Breast epithelium (tissue), 4 donors: ENCODE measurements at regions not wholly inside any gene's neighbourhood (a gene's known extent, or its start where the extent isn't known, plus 50 kb on each side); places are given as distances from the start of the nearest gene placed in this dataset.

ENCODE experiments used
- DNase-seq, 2 donors: peaks; one replicate each; pipeline ENCODE4 v3.0.0-alpha.2; 2019; ENCODE audit warnings: low spot score in 2 of 2
- H3K27ac ChIP-seq, 2 donors: fragments of 200-600 bp; sonication (generic) in 1 of 2; one replicate each; pipeline ENCODE4 v1.5.1; 2016 to 2019; ENCODE audit warnings: mild to moderate bottlenecking in 1 of 2
- H3K27me3 ChIP-seq, 2 donors: fragments of 200-600 bp; sonication (generic) in 1 of 2; one replicate each; pipeline versions ENCODE4 v1.5.1 to v1.6.0; 2017 to 2019; ENCODE audit warnings: control low read depth in 1 of 2, mild to moderate bottlenecking in 1 of 2
- H3K36me3 ChIP-seq: fragments of 200-600 bp; one replicate; pipeline ENCODE4 v1.5.1; 2019
- H3K4me1 ChIP-seq, 2 donors: fragments of 200-600 bp; sonication (generic); one replicate each; pipeline ENCODE4 v1.5.1; 2016 to 2019; ENCODE audit warnings: control low read depth in 1 of 2
- H3K4me3 ChIP-seq, 3 donors: fragments of 200-600 bp; sonication (generic); 1 replicate in 2 of 3; 2 replicates in 1 of 3; pipeline ENCODE4 v1.5.1; 2016 to 2019; ENCODE audit warnings: mild to moderate bottlenecking in 3 of 3, moderate library complexity in 2 of 3
- H3K9me3 ChIP-seq, 2 donors: fragments of 200-600 bp; sonication (generic) in 1 of 2; one replicate each; pipeline ENCODE4 v1.5.1; 2016 to 2019; ENCODE audit warnings: control low read depth in 1 of 2
- CTCF ChIP-seq, 3 donors: fragments of 450-650 bp; IDR thresholded peaks; one replicate each; pipeline ENCODE4 v1.5.1; 2016 to 2017; ENCODE audit warnings: antibody characterized with exemption in 3 of 3, mild to moderate bottlenecking in 3 of 3, moderate library complexity in 3 of 3
- POLR2A ChIP-seq: fragments of 450-650 bp; IDR thresholded peaks from one replicate; pipeline ENCODE4 v1.6.1; 2016; ENCODE audit warnings: antibody characterized with exemption, mild to moderate bottlenecking, moderate library complexity
- POLR2AphosphoS5 ChIP-seq, 3 donors: sonication (generic); formaldehyde crosslinking; IDR thresholded peaks; one replicate each; pipeline ENCODE4 v1.6.1; 2017; ENCODE audit warnings: antibody characterized with exemption in 3 of 3
- intact Hi-C: fragments of 100-400 bp; cut with DNase I; formaldehyde crosslinking; loops from one replicate; pipeline ENCODE4 v1.15.1; 2023; ENCODE audit warnings: low total_unique reads

GRCh38 chr2:155770516-155770915 lies 562.0 kb downstream of the NR4A2 start:
- TF ChIP-seq CTCF (IDR thresholded peaks at IDR 0.05) (no peak), POLR2AphosphoS5 (IDR thresholded peaks at IDR 0.05) (no peak), POLR2A (no peak)
- Histone ChIP-seq H3K4me3 (no peak overlapping the region), H3K27me3 (no peaks in the 10 kb centered on the region), H3K36me3 (no peaks in the 10 kb centered on the region), H3K4me1 (no peaks in the 10 kb centered on the region), H3K27ac (no peak overlapping the region), H3K9me3 (no peaks in the 10 kb centered on the region)
- DNase-seq: no peak
- intact Hi-C loops: no loop called here

- TF ChIP-seq POLR2AphosphoS5 (IDR thresholded peaks at IDR 0.05) (no peak), CTCF (IDR thresholded peaks at IDR 0.05) (no peak), POLR2A (no peak)
- Histone ChIP-seq H3K36me3 (no peaks in the 10 kb centered on the region), H3K27me3 (no peaks in the 10 kb centered on the region), H3K27ac (no peak overlapping the region), H3K9me3 (peaks cover 0 to 5% of the 10 kb centered on the region in 2 donors), H3K4me1 (no peaks in the 10 kb centered on the region), H3K4me3 (no peak overlapping the region)
- no peak for DNase-seq
- intact Hi-C loops: no loop called here
Observed at GRCh38 chr2:155766342-155767115, 566.0 kb downstream of the NR4A2 start.

DNA sequence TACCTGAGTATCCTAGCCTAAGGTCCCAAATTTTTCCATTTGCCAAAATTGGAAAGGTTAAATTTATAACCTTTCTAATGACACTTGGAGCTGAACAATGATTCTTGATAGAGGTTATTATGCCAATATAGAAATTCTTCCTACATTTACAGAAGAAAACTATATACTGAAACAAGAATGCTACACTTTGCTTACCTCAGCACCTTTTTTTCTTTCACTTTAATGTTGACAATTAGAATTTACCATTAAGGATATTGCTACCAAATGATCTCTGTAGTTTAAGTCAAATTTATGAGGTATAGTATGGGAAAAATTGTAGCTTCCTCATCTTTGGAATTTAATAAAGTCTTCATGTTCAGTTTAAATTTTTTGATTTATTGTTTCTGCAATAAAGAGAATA lies 577.0 kb downstream of the NR4A2 start:
- Histone ChIP-seq H3K36me3 (no peaks in the 10 kb centered on the region), H3K27me3 (no peaks in the 10 kb centered on the region)
- intact Hi-C loops: no loop called here

GRCh38 chr2:155748131-155748530 lies 584.4 kb downstream of the NR4A2 start:
- TF ChIP-seq CTCF (IDR thresholded peaks at IDR 0.05): no peak
- no peak for TF ChIP-seq POLR2AphosphoS5 (IDR thresholded peaks at IDR 0.05)
- TF ChIP-seq POLR2A: no peak
- H3K9me3 ChIP-seq: peaks cover 0 to 2% of the 10 kb centered on the region in 2 donors
- no peak overlapping the region for H3K4me3 ChIP-seq
- intact Hi-C loops: no loop called here
- no peaks in the 10 kb centered on the region for H3K27me3 ChIP-seq
- H3K4me1 ChIP-seq: no peaks in the 10 kb centered on the region
- no peak for DNase-seq
- no peaks in the 10 kb centered on the region for H3K36me3 ChIP-seq
- no peak overlapping the region for H3K27ac ChIP-seq

More for the DNA sequence above, 577.0 kb downstream of the NR4A2 start:
- no peaks in the 10 kb centered on the region for H3K4me1 ChIP-seq
- no peak overlapping the region for H3K4me3 ChIP-seq
- H3K27ac ChIP-seq: no peak overlapping the region
- DNase-seq: no peak
- TF ChIP-seq POLR2A: no peak
- no peak for TF ChIP-seq POLR2AphosphoS5 (IDR thresholded peaks at IDR 0.05)
- no peak for TF ChIP-seq CTCF (IDR thresholded peaks at IDR 0.05)
- no peaks in the 10 kb centered on the region for H3K9me3 ChIP-seq

DNA sequence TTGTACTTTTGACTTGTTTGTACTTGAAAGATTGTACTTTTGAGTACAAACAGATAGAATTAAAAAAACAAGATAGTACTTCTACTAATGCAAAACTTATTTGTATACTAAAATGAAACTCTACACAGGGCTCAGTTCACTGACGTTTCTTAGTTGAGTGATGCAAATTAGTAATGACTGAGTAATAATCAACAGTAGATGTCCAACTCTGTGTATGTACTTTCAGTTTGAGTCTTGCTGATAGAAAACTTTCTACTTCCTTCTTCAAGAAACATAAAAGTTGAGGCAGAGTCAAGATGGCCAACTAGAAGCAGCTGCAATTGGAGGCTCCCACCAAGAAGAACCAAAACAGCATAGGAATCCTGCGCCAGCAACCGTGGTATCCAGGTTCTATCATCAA lies 585.0 kb downstream of the NR4A2 start:
- H3K4me3 ChIP-seq: no peak overlapping the region
- no peaks in the 10 kb centered on the region for H3K4me1 ChIP-seq
- H3K27ac ChIP-seq: no peak overlapping the region
- H3K9me3 ChIP-seq: peaks cover 0 to 2% of the 10 kb centered on the region in 2 donors
- TF ChIP-seq POLR2A (no peak), POLR2AphosphoS5 (IDR thresholded peaks at IDR 0.05) (no peak), CTCF (IDR thresholded peaks at IDR 0.05) (no peak)
- DNase-seq: no peak
- no peaks in the 10 kb centered on the region for H3K27me3 ChIP-seq
- H3K36me3 ChIP-seq: no peaks in the 10 kb centered on the region
- intact Hi-C loops: no loop called here
